ENCODE measurements at regions not wholly inside any gene's neighbourhood (a gene's known extent, or its start where the extent isn't known, plus 50 kb on each side); places are given as distances from the start of the nearest gene placed in this dataset.
A peak's percentile ranks its signal among the peaks of the same experiment; 100 is the strongest.
"Not testable (repeated sequence)": the region's sequence is repeated elsewhere in the genome, so short reads cannot be mapped to it uniquely, and the experiment has no call there.

GRCh38 chr16:15307184-15307583 is 70.9 kb downstream of the NPIPA5 start:
- H3K27ac ChIP-seq (ENCODE audit: low read depth, low read length); H3K4me1 ChIP-seq (ENCODE audit: control insufficient read depth, insufficient read depth, low read length); H3K9me3 ChIP-seq (ENCODE audit: control insufficient read depth, insufficient read depth, low read length); H3K27me3 ChIP-seq (ENCODE audit: control insufficient read depth, insufficient read depth, low read length); H3K4me3 ChIP-seq (ENCODE audit: low read depth, low read length); H3K9ac ChIP-seq (ENCODE audit: low read depth, low read length); H3K36me3 ChIP-seq (ENCODE audit: control insufficient read depth, insufficient read depth, low read length): not testable (repeated sequence)

DNA sequence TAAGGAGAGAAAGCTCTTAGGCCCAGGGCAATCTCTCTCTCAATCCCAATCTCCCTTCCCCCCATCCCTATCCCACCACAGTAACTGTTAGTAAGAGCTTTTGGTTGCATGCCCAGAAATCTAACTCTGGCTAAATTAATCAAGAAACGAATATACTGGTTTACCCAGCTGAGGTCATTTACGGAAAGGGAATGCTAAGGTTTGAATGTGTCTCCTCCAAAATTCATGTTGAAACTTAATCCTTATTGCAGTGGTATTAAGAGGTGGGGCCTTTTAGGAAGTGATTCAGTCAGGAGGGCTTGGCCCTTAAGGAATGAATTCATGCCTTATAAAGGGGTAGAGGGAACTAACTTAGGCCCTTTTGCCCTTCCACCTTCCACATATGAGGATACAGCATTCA is 72.2 kb downstream of the NPIPA5 start:
- not testable (repeated sequence) for H3K27me3 ChIP-seq (ENCODE audit: control insufficient read depth, insufficient read depth, low read length); H3K9ac ChIP-seq (ENCODE audit: low read depth, low read length); H3K27ac ChIP-seq (ENCODE audit: low read depth, low read length); H3K36me3 ChIP-seq (ENCODE audit: control insufficient read depth, insufficient read depth, low read length); H3K4me3 ChIP-seq (ENCODE audit: low read depth, low read length); H3K9me3 ChIP-seq (ENCODE audit: control insufficient read depth, insufficient read depth, low read length); H3K4me1 ChIP-seq (ENCODE audit: control insufficient read depth, insufficient read depth, low read length)

DNA sequence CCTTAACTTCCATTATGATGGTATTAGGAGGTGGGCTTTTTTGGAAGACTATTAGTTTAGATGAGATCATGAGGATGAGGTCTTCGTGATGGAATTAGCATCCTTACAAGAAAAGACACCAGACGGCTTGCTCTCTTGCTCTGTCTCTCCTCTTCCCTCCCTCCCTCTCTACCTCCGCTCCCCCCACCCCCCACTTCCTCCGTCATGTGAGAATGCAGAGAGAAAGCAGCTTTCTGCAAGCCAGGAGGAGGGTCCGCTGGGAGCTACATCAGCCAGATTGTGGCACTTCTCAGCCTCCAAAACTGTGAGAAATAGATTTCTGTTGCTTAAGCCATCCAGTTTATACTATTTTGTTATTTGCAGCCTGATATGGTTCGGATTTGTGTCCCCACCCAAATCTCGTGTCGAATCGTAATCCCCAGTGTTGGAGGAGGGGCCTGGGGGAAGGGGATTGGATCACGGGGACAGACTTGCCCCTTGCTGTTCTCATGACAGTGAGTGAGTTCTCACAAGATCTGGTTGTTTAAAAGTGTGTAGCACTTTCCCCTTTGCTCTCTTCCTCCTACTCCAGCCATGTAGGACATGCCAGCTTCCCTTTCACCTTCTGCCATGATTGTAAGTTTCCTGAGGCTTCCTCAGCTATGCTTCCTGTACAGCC is 74.3 kb downstream of the NPIPA5 start:
- not testable (repeated sequence) for H3K9me3 ChIP-seq (ENCODE audit: control insufficient read depth, insufficient read depth, low read length); H3K9ac ChIP-seq (ENCODE audit: low read depth, low read length); H3K27me3 ChIP-seq (ENCODE audit: control insufficient read depth, insufficient read depth, low read length); H3K36me3 ChIP-seq (ENCODE audit: control insufficient read depth, insufficient read depth, low read length); H3K27ac ChIP-seq (ENCODE audit: low read depth, low read length); H3K4me1 ChIP-seq (ENCODE audit: control insufficient read depth, insufficient read depth, low read length)
- H3K4me3 ChIP-seq (ENCODE audit: low read depth, low read length), result peak overlapping the region; percentile 40; the same call in 1 of the 2 replicates

DNA sequence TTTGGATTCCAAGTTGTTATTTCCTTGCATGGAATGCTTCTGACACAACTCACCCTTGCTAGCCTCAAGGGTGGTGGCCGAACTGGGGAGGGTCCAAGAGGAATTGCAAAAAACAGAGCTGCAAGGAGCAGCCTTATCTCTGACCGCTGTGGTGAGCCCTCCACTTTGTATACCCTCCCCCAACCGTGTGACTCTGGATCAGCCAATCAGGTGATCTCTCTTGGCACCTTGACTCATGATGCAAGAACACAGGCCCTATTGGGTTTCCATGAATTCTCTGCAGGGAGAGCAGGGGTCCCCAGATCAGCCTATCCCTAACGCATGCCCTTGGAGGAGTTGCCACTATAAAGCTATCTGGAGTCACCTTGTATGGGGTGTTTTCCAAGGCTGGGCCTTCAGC is 81.0 kb downstream of the NPIPA5 start:
- H3K4me1 ChIP-seq (ENCODE audit: control insufficient read depth, insufficient read depth, low read length); H3K27me3 ChIP-seq (ENCODE audit: control insufficient read depth, insufficient read depth, low read length); H3K9ac ChIP-seq (ENCODE audit: low read depth, low read length); H3K9me3 ChIP-seq (ENCODE audit: control insufficient read depth, insufficient read depth, low read length); H3K4me3 ChIP-seq (ENCODE audit: low read depth, low read length); H3K27ac ChIP-seq (ENCODE audit: low read depth, low read length); H3K36me3 ChIP-seq (ENCODE audit: control insufficient read depth, insufficient read depth, low read length): not testable (repeated sequence)

- not testable (repeated sequence) for H3K4me1 ChIP-seq (ENCODE audit: control insufficient read depth, insufficient read depth, low read length); H3K27me3 ChIP-seq (ENCODE audit: control insufficient read depth, insufficient read depth, low read length); H3K9ac ChIP-seq (ENCODE audit: low read depth, low read length); H3K36me3 ChIP-seq (ENCODE audit: control insufficient read depth, insufficient read depth, low read length); H3K4me3 ChIP-seq (ENCODE audit: low read depth, low read length); H3K9me3 ChIP-seq (ENCODE audit: control insufficient read depth, insufficient read depth, low read length); H3K27ac ChIP-seq (ENCODE audit: low read depth, low read length)
Measured at GRCh38 chr16:15274796-15275195, 103.3 kb downstream of the NPIPA5 start.

DNA sequence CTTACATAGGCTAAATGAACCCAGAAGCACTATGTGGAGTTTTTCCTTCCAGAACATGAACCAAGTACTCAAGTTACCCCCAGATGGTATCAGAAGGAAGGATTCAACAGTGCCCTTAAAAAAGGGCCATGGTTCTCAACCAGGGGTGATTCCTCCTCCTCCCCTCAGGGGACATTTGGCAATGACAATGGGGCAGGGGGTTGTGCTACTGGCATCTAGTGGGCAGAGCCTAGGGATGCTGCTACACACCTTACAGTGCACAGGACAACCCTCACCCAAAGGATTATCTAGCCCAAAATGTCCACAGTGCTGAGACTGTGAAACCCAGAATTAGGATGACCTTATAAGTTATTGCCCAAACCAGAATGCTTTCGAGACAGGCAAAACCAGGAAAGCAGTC is 104.1 kb downstream of the NPIPA5 start:
- not testable (repeated sequence) for H3K9me3 ChIP-seq (ENCODE audit: control insufficient read depth, insufficient read depth, low read length); H3K4me3 ChIP-seq (ENCODE audit: low read depth, low read length); H3K9ac ChIP-seq (ENCODE audit: low read depth, low read length); H3K4me1 ChIP-seq (ENCODE audit: control insufficient read depth, insufficient read depth, low read length); H3K27ac ChIP-seq (ENCODE audit: low read depth, low read length); H3K36me3 ChIP-seq (ENCODE audit: control insufficient read depth, insufficient read depth, low read length); H3K27me3 ChIP-seq (ENCODE audit: control insufficient read depth, insufficient read depth, low read length)

GRCh38 chr16:15266941-15267340 is 111.2 kb downstream of the NPIPA5 start:
- not testable (repeated sequence) for H3K9me3 ChIP-seq (ENCODE audit: control insufficient read depth, insufficient read depth, low read length); H3K36me3 ChIP-seq (ENCODE audit: control insufficient read depth, insufficient read depth, low read length); H3K4me1 ChIP-seq (ENCODE audit: control insufficient read depth, insufficient read depth, low read length); H3K9ac ChIP-seq (ENCODE audit: low read depth, low read length); H3K27ac ChIP-seq (ENCODE audit: low read depth, low read length); H3K27me3 ChIP-seq (ENCODE audit: control insufficient read depth, insufficient read depth, low read length); H3K4me3 ChIP-seq (ENCODE audit: low read depth, low read length)

DNA sequence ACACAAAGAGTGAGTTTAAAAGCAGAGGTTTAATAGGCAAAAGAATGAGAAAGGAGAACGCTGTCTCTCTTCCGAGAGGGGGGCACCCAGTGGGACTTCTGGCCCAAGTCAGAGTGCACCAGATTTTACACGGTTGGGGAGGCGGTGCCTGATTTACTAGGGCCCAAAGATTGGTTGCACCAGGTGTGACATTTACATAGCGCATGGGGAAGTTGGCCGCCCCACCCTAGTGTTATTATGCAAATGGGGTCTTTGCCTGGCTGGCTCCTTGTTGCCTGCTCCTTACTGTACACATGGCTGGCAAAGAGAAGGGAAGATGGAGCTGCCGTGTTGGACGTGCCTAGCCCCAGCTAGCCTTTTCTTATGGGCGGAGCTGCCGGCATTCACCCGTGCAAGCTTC is 115.9 kb downstream of the NPIPA5 start:
- H3K4me3 ChIP-seq (ENCODE audit: low read depth, low read length); H3K36me3 ChIP-seq (ENCODE audit: control insufficient read depth, insufficient read depth, low read length); H3K9me3 ChIP-seq (ENCODE audit: control insufficient read depth, insufficient read depth, low read length); H3K4me1 ChIP-seq (ENCODE audit: control insufficient read depth, insufficient read depth, low read length); H3K27me3 ChIP-seq (ENCODE audit: control insufficient read depth, insufficient read depth, low read length); H3K27ac ChIP-seq (ENCODE audit: low read depth, low read length); H3K9ac ChIP-seq (ENCODE audit: low read depth, low read length): not testable (repeated sequence)

- not testable (repeated sequence) for H3K4me1 ChIP-seq (ENCODE audit: control insufficient read depth, insufficient read depth, low read length); H3K27me3 ChIP-seq (ENCODE audit: control insufficient read depth, insufficient read depth, low read length); H3K4me3 ChIP-seq (ENCODE audit: low read depth, low read length)
Measured at GRCh38 chr16:15247971-15248370, 130.1 kb downstream of the NPIPA5 start.

GRCh38 chr16:15236674-15237323 is 141.3 kb downstream of the NPIPA5 start:
- not testable (repeated sequence) for H3K27me3 ChIP-seq (ENCODE audit: control insufficient read depth, insufficient read depth, low read length); H3K9ac ChIP-seq (ENCODE audit: low read depth, low read length); H3K4me3 ChIP-seq (ENCODE audit: low read depth, low read length); H3K9me3 ChIP-seq (ENCODE audit: control insufficient read depth, insufficient read depth, low read length); H3K27ac ChIP-seq (ENCODE audit: low read depth, low read length); H3K36me3 ChIP-seq (ENCODE audit: control insufficient read depth, insufficient read depth, low read length); H3K4me1 ChIP-seq (ENCODE audit: control insufficient read depth, insufficient read depth, low read length)

More at GRCh38 chr16:15247971-15248370, 130.1 kb downstream of the NPIPA5 start:
- H3K9ac ChIP-seq (ENCODE audit: low read depth, low read length); H3K36me3 ChIP-seq (ENCODE audit: control insufficient read depth, insufficient read depth, low read length); H3K9me3 ChIP-seq (ENCODE audit: control insufficient read depth, insufficient read depth, low read length); H3K27ac ChIP-seq (ENCODE audit: low read depth, low read length): not testable (repeated sequence)

GRCh38 chr16:15235140-15235539 is 141.1 kb upstream of the RRN3 start:
- not testable (repeated sequence) for H3K27me3 ChIP-seq (ENCODE audit: control insufficient read depth, insufficient read depth, low read length); H3K27ac ChIP-seq (ENCODE audit: low read depth, low read length); H3K9me3 ChIP-seq (ENCODE audit: control insufficient read depth, insufficient read depth, low read length); H3K4me3 ChIP-seq (ENCODE audit: low read depth, low read length); H3K4me1 ChIP-seq (ENCODE audit: control insufficient read depth, insufficient read depth, low read length); H3K36me3 ChIP-seq (ENCODE audit: control insufficient read depth, insufficient read depth, low read length); H3K9ac ChIP-seq (ENCODE audit: low read depth, low read length)

- H3K9me3 ChIP-seq (ENCODE audit: control insufficient read depth, insufficient read depth, low read length); H3K4me3 ChIP-seq (ENCODE audit: low read depth, low read length); H3K9ac ChIP-seq (ENCODE audit: low read depth, low read length); H3K4me1 ChIP-seq (ENCODE audit: control insufficient read depth, insufficient read depth, low read length); H3K36me3 ChIP-seq (ENCODE audit: control insufficient read depth, insufficient read depth, low read length); H3K27ac ChIP-seq (ENCODE audit: low read depth, low read length); H3K27me3 ChIP-seq (ENCODE audit: control insufficient read depth, insufficient read depth, low read length): not testable (repeated sequence)
Measured at GRCh38 chr16:15234702-15235101, 140.6 kb upstream of the RRN3 start.

Data from HUES48 (cell line).